ENCODE measurements at regions not wholly inside any gene's neighbourhood (a gene's known extent, or its start where the extent isn't known, plus 50 kb on each side); places are given as distances from the start of the nearest gene placed in this dataset.

GRCh38 chr10:21308018-21308417 is 217.5 kb downstream of the SKIDA1 start:
- WGBS, 2 experiments (ENCODE audit: insufficient coverage in 2 of 2), result 100% methylated on average over 1 of the region's 3 CpGs; no CpG with 5 or more reads in 1 of the 2 experiments

GRCh38 chr10:21304608-21305007 is 220.9 kb downstream of the SKIDA1 start:
- WGBS, 2 experiments (ENCODE audit: insufficient coverage in 2 of 2), result 100% methylated on average over 2 of the region's 2 CpGs
- Histone ChIP-seq H3K36me3 (ENCODE audit: control insufficient read depth, insufficient read depth, low read length) (no peaks in the 10 kb centered on the region), H3K27ac (ENCODE audit: low read depth, low read length, severe bottlenecking) (no peak overlapping the region), H3K4me3 (ENCODE audit: extremely low read depth, insufficient read depth, low read length, poor library complexity, severe bottlenecking) (no peak overlapping the region), H3K9me3 (ENCODE audit: control insufficient read depth, low read length) (no peaks in the 10 kb centered on the region), H3K4me1 (ENCODE audit: control insufficient read depth, insufficient read depth, low read length, poor library complexity, severe bottlenecking) (peaks cover 8% of the 10 kb centered on the region)

More at GRCh38 chr10:21308018-21308417, 217.5 kb downstream of the SKIDA1 start:
- H3K27ac ChIP-seq (ENCODE audit: low read depth, low read length, severe bottlenecking), result no peak overlapping the region
- H3K9me3 ChIP-seq (ENCODE audit: control insufficient read depth, low read length), result no peaks in the 10 kb centered on the region
- H3K36me3 ChIP-seq (ENCODE audit: control insufficient read depth, insufficient read depth, low read length), result no peaks in the 10 kb centered on the region
- no peak overlapping the region for H3K4me3 ChIP-seq (ENCODE audit: extremely low read depth, insufficient read depth, low read length, poor library complexity, severe bottlenecking)
- no peaks in the 10 kb centered on the region for H3K4me1 ChIP-seq (ENCODE audit: control insufficient read depth, insufficient read depth, low read length, poor library complexity, severe bottlenecking)

- 73 to 82% methylated on average over 4 of the region's 5 CpGs for WGBS, 2 experiments (ENCODE audit: insufficient coverage in 2 of 2)
- H3K27ac ChIP-seq (ENCODE audit: low read depth, low read length, severe bottlenecking), result no peak overlapping the region
- H3K9me3 ChIP-seq (ENCODE audit: control insufficient read depth, low read length), result no peaks in the 10 kb centered on the region
- H3K36me3 ChIP-seq (ENCODE audit: control insufficient read depth, insufficient read depth, low read length), result no peaks in the 10 kb centered on the region
- H3K4me1 ChIP-seq (ENCODE audit: control insufficient read depth, insufficient read depth, low read length, poor library complexity, severe bottlenecking), result peaks cover 8% of the 10 kb centered on the region
- no peak overlapping the region for H3K4me3 ChIP-seq (ENCODE audit: extremely low read depth, insufficient read depth, low read length, poor library complexity, severe bottlenecking)
Measured at GRCh38 chr10:21304198-21304597, 221.3 kb downstream of the SKIDA1 start.

GRCh38 chr10:21300551-21300950 is 224.9 kb downstream of the SKIDA1 start:
- Histone ChIP-seq H3K4me3 (ENCODE audit: extremely low read depth, insufficient read depth, low read length, poor library complexity, severe bottlenecking) (no peak overlapping the region), H3K4me1 (ENCODE audit: control insufficient read depth, insufficient read depth, low read length, poor library complexity, severe bottlenecking) (peaks cover 16% of the 10 kb centered on the region), H3K36me3 (ENCODE audit: control insufficient read depth, insufficient read depth, low read length) (no peaks in the 10 kb centered on the region), H3K9me3 (ENCODE audit: control insufficient read depth, low read length) (no peaks in the 10 kb centered on the region), H3K27ac (ENCODE audit: low read depth, low read length, severe bottlenecking) (no peak overlapping the region)
- 100% methylated on average over 1 of the region's 1 CpG; no CpG with 5 or more reads in 1 of the 2 experiments for WGBS, 2 experiments (ENCODE audit: insufficient coverage in 2 of 2)

GRCh38 chr10:21299330-21299729 is 226.2 kb downstream of the SKIDA1 start:
- Histone ChIP-seq H3K36me3 (ENCODE audit: control insufficient read depth, insufficient read depth, low read length) (no peaks in the 10 kb centered on the region), H3K9me3 (ENCODE audit: control insufficient read depth, low read length) (no peaks in the 10 kb centered on the region), H3K4me1 (ENCODE audit: control insufficient read depth, insufficient read depth, low read length, poor library complexity, severe bottlenecking) (peaks cover 23% of the 10 kb centered on the region), H3K27ac (ENCODE audit: low read depth, low read length, severe bottlenecking) (no peak overlapping the region), H3K4me3 (ENCODE audit: extremely low read depth, insufficient read depth, low read length, poor library complexity, severe bottlenecking) (no peak overlapping the region)
- 60 to 92% methylated on average over 1 to 3 of the region's 7 CpGs for WGBS, 2 experiments (ENCODE audit: insufficient coverage in 2 of 2)

- Histone ChIP-seq H3K27ac (ENCODE audit: low read depth, low read length, severe bottlenecking) (no peak overlapping the region), H3K36me3 (ENCODE audit: control insufficient read depth, insufficient read depth, low read length) (no peaks in the 10 kb centered on the region), H3K4me3 (ENCODE audit: extremely low read depth, insufficient read depth, low read length, poor library complexity, severe bottlenecking) (no peak overlapping the region), H3K4me1 (ENCODE audit: control insufficient read depth, insufficient read depth, low read length, poor library complexity, severe bottlenecking) (peaks cover 26% of the 10 kb centered on the region), H3K9me3 (ENCODE audit: control insufficient read depth, low read length) (no peaks in the 10 kb centered on the region)
- WGBS, 2 experiments (ENCODE audit: insufficient coverage in 2 of 2), result 80 to 100% methylated on average over 1 of the region's 2 CpGs
Measured at GRCh38 chr10:21298701-21299100, 226.8 kb downstream of the SKIDA1 start.

GRCh38 chr10:21297603-21298383 is 227.7 kb downstream of the SKIDA1 start:
- Histone ChIP-seq H3K36me3 (ENCODE audit: control insufficient read depth, insufficient read depth, low read length) (no peaks in the 10 kb centered on the region), H3K27ac (ENCODE audit: low read depth, low read length, severe bottlenecking) (no peak overlapping the region), H3K4me1 (ENCODE audit: control insufficient read depth, insufficient read depth, low read length, poor library complexity, severe bottlenecking) (peaks cover 26% of the 10 kb centered on the region), H3K4me3 (ENCODE audit: extremely low read depth, insufficient read depth, low read length, poor library complexity, severe bottlenecking) (no peak overlapping the region), H3K9me3 (ENCODE audit: control insufficient read depth, low read length) (no peaks in the 10 kb centered on the region)
- WGBS, 2 experiments (ENCODE audit: insufficient coverage in 2 of 2), result 56 to 77% methylated on average over 2 of the region's 6 CpGs

GRCh38 chr10:21296575-21297355 is 228.7 kb downstream of the SKIDA1 start:
- Histone ChIP-seq H3K4me3 (ENCODE audit: extremely low read depth, insufficient read depth, low read length, poor library complexity, severe bottlenecking) (no peak overlapping the region), H3K27ac (ENCODE audit: low read depth, low read length, severe bottlenecking) (no peak overlapping the region), H3K9me3 (ENCODE audit: control insufficient read depth, low read length) (no peaks in the 10 kb centered on the region), H3K4me1 (ENCODE audit: control insufficient read depth, insufficient read depth, low read length, poor library complexity, severe bottlenecking) (peaks cover 26% of the 10 kb centered on the region), H3K36me3 (ENCODE audit: control insufficient read depth, insufficient read depth, low read length) (no peaks in the 10 kb centered on the region)
- 92 to 97% methylated on average over 11 to 12 of the region's 13 CpGs for WGBS, 2 experiments (ENCODE audit: insufficient coverage in 2 of 2)

- H3K4me3 ChIP-seq (ENCODE audit: extremely low read depth, insufficient read depth, low read length, poor library complexity, severe bottlenecking), result peak overlapping the region; percentile 23
- no peaks in the 10 kb centered on the region for H3K36me3 ChIP-seq (ENCODE audit: control insufficient read depth, insufficient read depth, low read length)
- H3K27ac ChIP-seq (ENCODE audit: low read depth, low read length, severe bottlenecking), result peak overlapping the region; percentile 93
- H3K4me1 ChIP-seq (ENCODE audit: control insufficient read depth, insufficient read depth, low read length, poor library complexity, severe bottlenecking), result peaks cover 28% of the 10 kb centered on the region
- H3K9me3 ChIP-seq (ENCODE audit: control insufficient read depth, low read length), result no peaks in the 10 kb centered on the region
- 4 to 6% methylated on average over 3 to 5 of the region's 9 CpGs for WGBS, 2 experiments (ENCODE audit: insufficient coverage in 2 of 2)
Measured at GRCh38 chr10:21293518-21294356, 231.7 kb downstream of the SKIDA1 start.

GRCh38 chr10:21292763-21293517 is 232.5 kb downstream of the SKIDA1 start:
- peak overlapping the region; percentile 93 for H3K27ac ChIP-seq (ENCODE audit: low read depth, low read length, severe bottlenecking)
- no peaks in the 10 kb centered on the region for H3K36me3 ChIP-seq (ENCODE audit: control insufficient read depth, insufficient read depth, low read length)
- H3K4me3 ChIP-seq (ENCODE audit: extremely low read depth, insufficient read depth, low read length, poor library complexity, severe bottlenecking), result peak overlapping the region; percentile 23
- no peaks in the 10 kb centered on the region for H3K9me3 ChIP-seq (ENCODE audit: control insufficient read depth, low read length)
- H3K4me1 ChIP-seq (ENCODE audit: control insufficient read depth, insufficient read depth, low read length, poor library complexity, severe bottlenecking), result peaks cover 24% of the 10 kb centered on the region
- WGBS, 2 experiments (ENCODE audit: insufficient coverage in 2 of 2), result 0 to 1% methylated on average over 7 to 10 of the region's 14 CpGs

Data from mesodermal cell (in vitro differentiated cells).